ENCODE measurements at regions not wholly inside any gene's neighbourhood (a gene's known extent, or its start where the extent isn't known, plus 50 kb on each side); places are given as distances from the start of the nearest gene placed in this dataset.
"Not testable (repeated sequence)": the region's sequence is repeated elsewhere in the genome, so short reads cannot be mapped to it uniquely, and the experiment has no call there.

DNA sequence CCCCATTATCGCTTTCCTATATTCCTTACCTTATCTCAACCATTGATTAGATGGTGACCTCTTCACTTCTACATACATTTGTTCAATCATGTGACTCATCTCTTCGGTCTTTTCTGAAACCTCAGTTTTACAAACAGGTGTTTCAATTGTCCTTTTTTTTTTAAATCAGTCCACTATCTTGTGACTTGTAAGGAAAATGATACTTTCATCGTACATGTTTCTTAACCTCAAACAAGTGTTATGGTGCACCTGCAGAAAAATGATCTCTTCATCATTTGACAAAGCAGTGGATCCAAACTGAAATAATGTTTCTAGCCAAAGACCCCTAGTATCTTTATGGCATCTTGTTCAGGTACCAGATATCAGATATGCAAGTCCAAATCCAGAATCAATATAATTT, 1157.2 kb downstream of the MRPL39 start:
- no peak for DNase-seq

DNA sequence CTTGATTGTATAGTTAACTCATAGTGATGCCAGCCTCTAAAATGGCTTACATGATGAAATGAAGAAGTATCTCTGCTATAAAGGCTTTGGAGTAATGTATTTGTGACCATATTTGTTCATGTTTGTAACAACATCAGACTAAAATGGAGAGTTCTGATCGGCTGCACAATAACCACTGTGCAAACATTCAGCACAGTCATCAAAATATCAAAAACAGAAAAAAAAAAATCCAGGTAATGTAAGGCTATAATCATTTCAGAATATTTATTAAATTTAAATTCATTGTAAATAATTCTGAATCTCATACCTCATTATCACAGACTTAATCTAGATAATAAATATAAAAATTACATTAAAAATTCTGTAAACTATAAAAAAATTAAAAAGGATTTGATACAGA, 1161.8 kb downstream of the MRPL39 start:
- DNase-seq = no peak

DNA sequence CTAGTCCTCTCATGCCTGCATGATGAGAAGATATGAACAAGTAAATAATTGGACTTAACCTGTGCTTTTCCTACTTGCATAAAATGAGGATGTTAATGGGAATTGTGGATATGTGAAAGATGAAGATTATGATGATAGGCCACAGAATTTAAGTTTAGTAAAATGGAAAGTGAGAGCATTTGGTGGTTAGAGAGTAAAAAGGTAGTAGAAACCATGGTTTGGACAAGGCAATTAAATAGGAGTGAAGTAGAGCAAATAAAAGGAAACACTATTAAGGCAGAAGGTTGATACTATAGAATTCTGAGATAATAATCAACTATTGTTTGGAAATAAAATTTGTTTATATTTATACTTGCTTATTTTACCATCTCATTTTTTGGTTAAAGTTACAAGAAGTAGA, 1162.5 kb downstream of the MRPL39 start:
- no peak for DNase-seq

DNA sequence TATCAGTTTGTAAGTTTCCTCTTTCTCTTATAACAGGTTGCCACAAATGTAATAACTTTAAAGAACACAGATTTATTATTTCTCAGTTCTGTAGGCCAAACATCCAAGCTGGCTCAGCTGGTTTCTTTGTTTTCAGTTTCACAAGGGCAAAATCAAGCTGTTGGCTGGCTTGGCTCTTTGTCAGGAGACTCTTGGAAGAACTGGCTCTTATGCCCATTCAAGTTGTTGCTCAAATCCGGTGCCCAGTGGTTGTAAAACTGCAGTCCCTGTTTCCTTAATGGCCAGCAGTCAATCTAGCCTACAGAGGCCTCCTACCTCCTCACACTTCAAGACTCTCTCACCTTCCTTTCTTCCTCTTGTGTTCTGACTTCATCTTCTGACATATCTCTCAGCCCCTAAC, 1171.0 kb downstream of the MRPL39 start:
- no peak for DNase-seq

DNA sequence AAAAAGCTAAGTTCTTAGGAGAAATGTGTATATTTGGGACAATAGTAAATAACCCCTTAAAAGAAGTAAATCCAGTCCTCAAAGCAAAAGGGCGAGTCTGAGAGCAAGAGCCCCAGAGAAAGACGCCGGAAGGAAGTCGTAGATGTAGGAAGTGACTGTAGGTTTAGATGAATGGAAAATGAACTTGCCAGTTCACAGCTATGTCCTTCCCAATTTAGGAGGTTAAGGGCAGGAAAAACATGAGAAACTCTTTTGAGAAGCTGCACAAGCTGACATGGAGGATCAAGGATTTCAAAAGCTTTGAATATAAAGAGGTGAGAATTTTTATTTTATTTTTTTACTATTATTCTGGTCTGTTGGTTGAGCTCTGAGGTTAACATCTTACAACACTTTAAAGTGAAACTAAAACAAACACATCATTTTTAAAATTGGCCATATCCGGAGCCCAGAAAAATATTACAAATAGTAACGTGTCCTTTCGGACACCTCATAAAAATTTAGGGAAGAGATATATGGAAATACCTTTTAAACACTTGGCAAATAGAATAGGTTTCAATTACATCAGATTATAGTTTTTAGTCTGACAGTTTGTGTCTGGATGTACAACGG, 1178.6 kb downstream of the MRPL39 start:
- peak; percentile 16 for DNase-seq

DNA sequence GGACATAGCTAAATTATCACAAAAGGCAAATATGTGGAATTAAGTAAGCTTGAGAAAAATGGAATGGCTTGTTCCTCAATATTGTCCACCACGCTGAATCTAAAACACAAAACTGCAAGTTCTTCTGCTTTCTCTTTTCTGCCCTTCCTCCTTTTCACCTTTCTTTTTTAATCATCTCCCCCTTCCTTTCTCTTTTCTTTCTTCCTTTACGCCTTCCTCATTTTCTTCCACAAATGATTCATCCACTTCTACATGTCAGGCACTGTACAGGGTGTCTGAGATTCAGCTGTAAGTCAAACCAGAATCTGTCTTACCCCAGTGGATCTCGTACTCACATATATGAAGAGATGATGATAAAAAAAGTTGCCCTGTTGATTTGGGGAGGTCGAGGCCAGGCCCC, 1182.5 kb downstream of the MRPL39 start:
- no peak for DNase-seq

DNA sequence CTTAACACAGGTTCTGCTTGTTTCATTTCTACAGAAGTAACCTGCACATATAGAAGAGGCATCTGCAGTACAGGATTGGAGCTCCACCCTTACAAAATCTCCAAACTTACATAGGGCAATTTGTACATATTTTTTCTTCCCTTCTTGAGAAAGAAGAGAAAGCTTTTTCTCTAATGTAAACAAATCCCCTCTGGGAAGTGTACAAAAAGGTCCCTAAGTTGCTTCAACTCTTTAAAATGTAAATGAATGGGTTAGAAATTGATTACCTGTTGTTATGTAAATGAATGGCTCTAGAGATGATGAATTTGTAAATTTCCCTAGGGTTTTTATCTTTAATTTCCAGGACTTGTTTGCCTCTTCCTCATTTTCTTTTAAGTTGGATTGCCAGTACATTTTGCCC, 1183.7 kb downstream of the MRPL39 start:
- DNase-seq = no peak

DNA sequence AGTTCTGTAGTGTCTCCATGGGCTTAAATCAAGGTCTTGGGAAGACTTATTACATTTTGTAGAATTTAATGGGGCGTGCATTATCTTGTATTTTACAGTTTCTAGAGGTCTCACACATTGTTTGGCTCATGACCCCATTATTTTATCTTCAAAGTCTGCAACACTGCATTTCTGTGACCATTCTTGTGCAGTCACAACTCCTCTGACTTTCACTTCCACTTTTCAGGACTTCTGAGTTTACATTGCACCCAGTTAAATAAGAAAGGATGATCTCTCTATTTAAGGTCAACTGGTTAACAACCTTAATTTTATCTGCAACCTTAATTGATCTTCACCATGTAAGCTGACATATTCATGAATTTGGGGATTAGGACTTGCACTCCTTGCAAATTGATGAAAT, 1186.6 kb downstream of the MRPL39 start:
- no peak for DNase-seq

DNA sequence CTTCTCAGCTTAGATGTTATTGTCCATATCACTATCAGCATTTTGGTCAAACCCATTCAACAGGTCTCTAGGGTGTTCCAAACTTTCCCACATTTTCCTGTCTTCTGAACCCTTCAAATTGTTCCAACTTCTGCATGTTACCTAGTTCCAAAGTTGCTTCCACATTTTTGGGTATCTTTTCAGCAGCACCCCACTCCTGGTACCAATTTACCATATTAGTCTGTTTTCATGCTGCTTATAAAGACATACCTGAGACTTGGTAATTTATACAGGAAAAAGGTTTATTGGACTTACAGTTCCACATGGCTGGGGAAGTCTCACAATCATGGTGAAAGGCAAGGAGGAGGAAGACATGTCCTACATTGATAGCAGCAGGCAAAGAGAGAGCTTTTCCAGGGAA, 1187.6 kb downstream of the MRPL39 start:
- DNase-seq = not testable (repeated sequence)

DNA sequence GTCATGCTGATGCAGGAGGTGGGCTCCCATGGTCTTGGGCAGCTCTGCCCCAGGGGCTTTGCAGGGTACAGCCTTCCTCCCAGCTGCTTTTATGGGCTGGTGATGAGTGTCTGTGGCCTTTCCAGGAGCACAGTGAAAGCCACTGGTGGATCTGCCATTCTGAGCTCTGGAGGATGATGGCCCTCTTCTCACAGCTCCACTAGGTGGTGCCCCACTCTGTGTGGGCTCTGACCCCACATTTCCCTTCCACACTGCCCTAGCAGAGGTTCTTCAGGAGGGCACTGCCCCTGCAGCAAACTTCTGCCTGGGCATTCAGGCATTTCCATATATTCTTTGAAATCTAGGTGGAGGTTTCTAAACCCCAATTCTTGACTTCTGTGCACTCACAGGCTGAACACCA, 1188.6 kb downstream of the MRPL39 start:
- DNase-seq = no peak

DNA sequence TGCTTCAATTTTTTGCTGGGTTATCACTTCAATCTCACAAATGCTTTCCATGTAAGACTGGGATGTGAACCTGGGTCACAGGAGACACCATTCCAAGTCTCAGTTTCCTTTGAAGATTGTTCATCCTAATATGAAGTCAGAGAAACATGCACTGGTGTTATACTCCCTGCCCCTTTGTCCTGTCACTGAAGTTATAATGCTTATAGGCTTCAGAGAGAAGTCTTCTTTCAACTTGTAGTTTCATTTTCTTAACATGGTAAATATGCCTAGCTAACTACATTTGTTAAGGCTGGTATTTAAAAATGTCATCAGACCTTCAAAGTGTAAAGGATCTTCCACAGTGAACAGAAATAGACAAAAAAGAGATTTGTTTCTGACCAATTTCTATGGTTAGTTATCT, 1195.9 kb downstream of the MRPL39 start:
- no peak for DNase-seq

DNA sequence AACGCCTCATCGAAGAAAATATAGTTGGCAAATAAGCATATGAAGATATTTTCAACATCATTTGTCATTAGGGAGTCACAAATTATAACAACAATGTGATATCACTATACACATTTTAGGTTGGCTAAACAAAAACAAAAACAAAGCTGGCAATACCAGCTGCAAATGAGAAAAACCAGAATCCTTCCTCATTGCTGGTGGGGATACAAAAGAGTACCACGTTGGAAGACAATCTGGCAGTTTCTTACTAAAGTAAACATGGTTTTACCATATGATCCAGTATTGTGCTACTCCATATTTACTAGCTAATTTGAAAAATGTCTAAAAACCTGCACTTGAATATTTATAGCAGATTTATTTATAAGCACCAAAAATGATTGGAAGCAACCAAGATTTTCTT, 1204.1 kb downstream of the MRPL39 start:
- DNase-seq = no peak

DNA sequence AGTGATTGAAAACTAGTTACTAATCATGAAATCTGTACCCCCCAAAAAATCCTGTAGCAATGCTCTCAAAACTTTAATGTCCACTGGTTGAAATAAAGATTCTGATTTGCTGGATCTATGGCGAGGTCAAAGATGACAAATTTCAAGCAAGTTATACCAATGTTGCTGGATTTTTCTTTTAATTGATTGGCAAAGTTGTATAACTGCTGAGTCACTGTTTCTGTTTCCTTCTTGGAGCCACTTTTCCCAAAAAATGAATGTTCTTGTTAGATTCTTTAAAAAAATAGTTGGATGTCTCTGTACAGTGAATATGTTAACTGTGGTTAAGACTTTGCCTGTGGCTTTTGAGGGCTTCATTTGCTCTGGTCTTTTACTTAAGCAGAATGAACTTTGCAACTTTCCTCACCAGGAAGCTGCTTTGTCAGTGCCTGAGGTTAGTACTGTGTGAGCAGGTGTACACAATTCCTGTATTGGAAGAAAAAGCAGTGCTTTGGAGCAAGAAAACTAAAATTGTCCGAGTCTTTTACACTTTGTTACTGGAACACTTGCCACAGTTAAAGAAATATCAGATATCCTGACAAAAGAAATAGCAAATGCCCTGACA, 1211.9 kb downstream of the MRPL39 start:
- DNase-seq = no peak

DNA sequence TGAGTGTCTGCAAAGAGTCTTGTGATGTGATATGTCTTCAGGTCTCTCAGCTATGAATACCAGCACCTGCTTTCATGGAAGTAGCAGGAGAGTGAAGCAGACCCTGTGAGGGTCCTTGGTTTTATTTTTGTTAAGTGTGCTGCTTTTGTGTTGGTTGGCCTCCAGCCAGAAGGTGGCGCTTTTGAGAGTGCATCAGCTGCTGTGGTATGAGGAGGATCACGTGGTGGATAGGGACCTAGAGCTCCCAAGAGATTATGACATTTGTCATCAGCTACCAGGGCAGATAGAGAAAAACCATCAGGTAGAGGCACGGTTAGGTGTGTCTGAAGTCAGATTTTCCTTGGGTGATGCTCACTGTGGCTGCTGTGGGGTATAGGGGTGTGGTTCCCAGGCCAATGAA, 1232.1 kb downstream of the MRPL39 start:
- DNase-seq = no peak

DNA sequence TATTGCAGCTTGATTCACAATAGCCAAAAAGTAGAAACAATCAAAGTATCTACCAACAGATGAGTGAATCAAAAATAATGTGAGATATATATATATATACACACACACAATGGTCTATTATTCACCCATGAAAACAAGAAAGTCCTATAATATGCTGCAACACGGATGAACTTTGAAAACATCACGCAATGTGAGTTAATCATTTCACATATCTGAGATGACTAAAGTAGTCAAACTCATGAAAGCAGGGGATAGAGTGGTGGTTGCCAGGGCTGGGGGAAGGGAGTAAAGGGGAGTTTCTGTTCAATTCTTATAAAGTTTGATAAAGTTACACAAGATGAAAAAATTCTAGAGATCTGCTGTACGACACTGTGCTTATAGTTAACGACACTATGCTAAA, 1234.8 kb downstream of the MRPL39 start:
- no peak for DNase-seq

DNA sequence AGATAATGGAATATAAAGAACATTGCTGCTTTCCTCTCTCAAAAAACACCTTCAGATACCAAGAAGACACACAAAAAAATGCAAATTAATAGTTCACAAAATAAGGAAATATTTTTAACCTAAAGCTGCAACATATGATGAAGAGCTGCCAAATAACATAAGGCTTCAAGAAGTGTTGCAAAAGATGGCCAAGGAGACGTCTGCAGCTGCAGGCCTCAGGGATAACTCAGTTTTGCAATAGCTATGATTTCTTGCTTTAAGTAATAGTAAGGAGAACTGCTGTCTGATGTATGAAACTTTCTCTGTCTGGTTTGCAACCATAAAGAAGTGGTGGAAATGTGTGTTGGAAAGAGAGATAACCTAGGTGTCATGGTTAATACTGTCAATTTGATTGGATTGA, 1237.5 kb downstream of the MRPL39 start:
- no peak for DNase-seq

DNA sequence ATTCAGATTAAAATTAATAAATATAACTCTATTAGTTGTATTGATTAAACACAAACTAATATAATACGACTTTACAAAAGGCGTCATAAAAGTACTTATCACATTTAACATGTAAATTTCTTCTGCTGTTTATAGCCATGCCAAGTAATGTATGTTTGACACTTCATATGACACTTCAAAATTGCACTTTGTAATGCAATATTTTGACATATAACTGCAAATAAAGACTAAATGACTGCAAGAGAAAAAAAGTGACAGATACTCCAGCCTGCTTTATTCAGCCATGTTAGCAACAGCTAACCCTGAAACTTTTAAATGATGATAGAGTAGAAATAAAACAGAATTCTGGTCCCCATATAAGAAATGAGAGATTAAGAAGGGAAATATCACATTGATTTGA, 1238.0 kb downstream of the MRPL39 start:
- no peak for DNase-seq

DNA sequence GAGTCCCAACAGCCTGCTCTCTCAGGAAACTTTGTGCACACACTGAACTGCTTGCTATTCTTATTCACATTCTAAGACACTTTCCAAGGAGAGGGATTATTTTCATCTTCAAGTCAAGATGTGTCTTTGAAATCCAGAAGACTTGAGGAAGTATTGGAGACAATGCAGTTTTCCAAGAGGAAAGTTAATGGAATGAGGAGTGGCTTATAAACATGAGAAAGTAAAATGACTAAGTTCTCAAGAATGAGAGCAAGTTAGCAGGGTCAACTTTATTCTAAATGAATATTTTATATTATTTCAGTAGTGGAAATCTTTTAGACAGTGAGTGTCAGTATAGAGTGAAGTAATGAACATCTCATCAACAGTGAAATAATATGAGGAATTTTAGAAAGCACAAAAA, 1239.3 kb downstream of the MRPL39 start:
- DNase-seq = no peak

DNA sequence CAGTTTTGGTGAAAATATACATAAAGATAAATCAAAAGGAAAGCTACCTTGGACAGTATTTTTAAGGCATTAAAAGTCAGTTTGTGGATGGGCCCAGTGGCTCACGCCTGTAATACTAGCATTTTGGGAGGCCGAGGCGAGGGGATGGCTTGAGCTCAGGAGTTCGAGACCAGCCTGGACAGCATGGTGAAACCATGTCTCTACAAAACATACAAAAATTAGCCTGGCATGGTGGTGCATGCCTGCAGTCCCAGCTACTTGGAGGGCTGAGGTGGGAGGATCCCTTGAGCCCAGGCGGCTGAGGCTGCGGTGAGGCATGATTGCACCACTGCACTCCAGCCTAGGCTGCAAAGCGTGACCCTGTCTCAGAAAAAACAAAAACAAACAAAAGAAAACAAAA, 1253.8 kb downstream of the MRPL39 start:
- no peak for DNase-seq

DNA sequence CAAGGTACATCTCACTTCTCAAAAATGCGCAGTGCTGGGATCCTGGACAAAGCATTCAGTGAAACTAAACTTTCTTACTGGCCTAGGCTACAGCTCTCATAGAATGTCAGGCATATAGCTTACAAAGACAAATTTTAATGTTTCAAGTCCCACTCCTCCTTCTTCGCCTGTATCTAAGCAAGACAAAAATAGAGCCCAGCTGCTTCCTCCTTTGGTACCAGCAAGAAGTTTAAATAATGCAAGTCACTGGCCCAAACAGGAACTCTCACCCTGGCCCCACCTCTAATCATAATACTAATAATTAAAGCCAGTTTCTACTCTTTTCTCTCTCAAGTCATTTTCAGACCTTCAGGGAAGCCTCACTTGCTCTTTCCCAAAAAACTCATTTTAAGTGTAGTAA, 1267.9 kb downstream of the MRPL39 start:
- DNase-seq = no peak

DNA sequence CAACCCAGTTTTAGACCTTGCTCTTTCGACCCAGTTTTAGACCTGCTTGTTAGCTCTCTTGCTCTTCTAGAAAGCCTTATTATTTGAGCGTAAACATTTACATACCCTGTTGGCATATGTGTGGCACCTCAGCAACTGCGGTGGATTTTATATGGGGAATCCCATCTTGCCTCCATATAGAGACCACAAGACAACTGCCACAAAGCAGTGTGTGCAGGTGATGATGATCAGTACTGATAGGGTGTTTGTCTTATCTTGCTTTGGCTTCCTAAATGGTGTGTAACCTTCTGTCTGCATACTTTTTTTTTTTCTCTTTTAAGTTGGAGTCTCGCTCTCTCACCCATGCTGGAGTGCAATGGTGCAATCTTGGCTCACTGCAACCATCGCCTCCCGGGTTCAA, 1270.8 kb downstream of the MRPL39 start:
- DNase-seq = no peak

DNA sequence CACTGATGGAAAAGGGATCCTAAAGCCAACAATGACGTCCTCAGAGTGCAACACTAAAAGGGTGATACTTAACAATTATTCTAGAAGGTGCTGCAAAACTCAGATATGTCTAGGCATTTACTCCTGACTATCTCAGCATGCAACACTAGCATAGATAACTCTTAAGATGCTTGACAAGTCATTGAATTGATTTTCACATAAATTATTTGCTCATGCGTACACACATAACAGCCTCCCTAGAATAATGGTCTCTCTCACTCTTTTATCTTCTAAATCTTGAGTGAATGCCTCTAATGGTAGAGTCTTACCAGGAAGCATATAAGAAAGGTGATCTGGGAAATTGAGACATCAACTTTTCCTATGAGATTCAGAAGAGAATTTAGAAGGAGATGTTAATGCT, 1283.7 kb downstream of the MRPL39 start:
- DNase-seq = no peak

DNA sequence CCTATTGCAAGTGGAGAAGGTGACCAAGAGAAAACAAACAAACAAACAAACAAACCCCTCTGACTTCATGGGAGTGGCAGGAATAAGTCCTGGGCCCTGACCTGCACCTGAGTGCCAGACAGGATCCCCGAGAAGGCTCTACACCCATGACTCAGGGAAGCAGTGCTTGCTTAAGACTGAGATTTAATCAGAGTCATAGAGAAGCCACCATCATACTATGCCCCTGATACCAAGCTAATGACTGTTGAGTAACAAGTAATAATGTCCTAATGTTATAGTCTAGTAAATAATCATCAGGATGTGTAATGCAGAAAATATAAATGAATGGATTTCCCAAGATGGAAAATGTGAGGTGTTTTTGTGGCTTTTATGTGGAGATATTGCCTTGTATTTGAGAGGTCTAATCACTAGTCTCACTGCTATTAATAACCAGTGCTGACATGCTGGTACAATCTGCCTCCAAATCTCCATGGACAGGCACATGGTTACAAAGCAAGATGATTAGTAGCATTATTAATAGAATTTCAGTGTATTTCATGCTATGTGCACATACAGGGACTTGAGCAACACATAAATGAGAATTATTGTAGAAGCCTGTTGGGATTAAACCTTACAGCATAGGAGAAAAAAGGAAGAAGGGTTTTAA, 1290.9 kb downstream of the MRPL39 start:
- DNase-seq = no peak

DNA sequence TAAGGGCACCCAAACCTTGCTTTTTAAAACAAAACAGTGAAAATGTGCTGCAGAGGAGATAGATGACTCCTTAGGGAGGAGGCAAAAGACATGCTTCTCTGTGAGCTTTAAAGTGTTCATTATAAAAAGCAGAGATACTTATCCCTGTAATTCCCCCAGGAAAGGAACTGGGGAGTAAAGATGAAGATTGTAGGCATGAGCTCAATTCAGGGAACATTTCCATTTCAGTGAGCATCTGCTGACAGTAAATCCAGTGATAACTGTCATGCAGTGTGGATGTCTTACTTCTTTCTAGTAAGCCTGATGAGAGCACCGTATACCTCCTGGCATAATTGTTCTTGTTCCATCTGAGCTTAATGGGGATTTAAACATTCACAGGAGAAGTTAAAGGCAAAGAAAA, 1296.5 kb downstream of the MRPL39 start:
- DNase-seq = no peak

DNA sequence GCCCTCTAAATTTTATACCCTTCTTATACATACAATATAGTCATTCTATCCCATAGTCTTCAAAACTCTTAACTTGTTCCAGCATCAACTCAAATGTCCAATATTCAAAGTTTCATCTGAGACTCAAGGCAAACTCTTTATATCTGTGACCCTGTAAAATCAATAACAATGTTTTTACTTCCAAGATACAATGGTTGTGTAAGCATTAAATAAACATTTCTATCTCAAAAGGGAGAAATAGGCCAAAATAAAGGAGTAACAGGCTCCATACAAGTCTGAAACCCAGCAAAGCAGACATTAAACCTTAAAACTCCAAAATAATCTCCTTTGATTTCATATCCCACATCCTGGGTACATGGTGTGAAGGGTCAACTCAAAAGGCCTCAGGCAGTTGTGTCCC, 1299.1 kb downstream of the MRPL39 start:
- DNase-seq = no peak

All from CD4-positive, alpha-beta T cell treated with Interleukin-15 for 1 hour (primary cell).